ENCODE measurements at regions not wholly inside any gene's neighbourhood (a gene's known extent, or its start where the extent isn't known, plus 50 kb on each side); places are given as distances from the start of the nearest gene placed in this dataset.

- Histone ChIP-seq H2AK5ac (ENCODE audit: insufficient read length, low read length) (no peak overlapping the region), H3K4me2 (ENCODE audit: insufficient read depth, insufficient read length, low read length) (no peak overlapping the region), H3K27me3 (ENCODE audit: insufficient read depth, low read length) (no peaks in the 10 kb centered on the region), H3K9ac (ENCODE audit: extremely low read depth, insufficient read length, low read length) (no peak overlapping the region), H4K8ac (replicated peaks; ENCODE audit: insufficient read length, low read depth, low read length) (no peak overlapping the region), H4K91ac (ENCODE audit: insufficient read length, low read depth, low read length) (no peak overlapping the region), H4K5ac (ENCODE audit: insufficient read length, low read depth, low read length) (no peak overlapping the region), H3K14ac (ENCODE audit: insufficient read depth, low read length) (no peak overlapping the region), H3K9me3 (ENCODE audit: control insufficient read depth, low read depth, low read length) (no peaks in the 10 kb centered on the region), H2BK5ac (ENCODE audit: insufficient read length, low read length) (no peak overlapping the region), H3K18ac (ENCODE audit: insufficient read length, low read depth, low read length) (no peak overlapping the region), H3K4ac (ENCODE audit: low read depth, low read length) (no peak overlapping the region), H3K23me2 (ENCODE audit: insufficient read length, low read depth, low read length, poor library complexity, severe bottlenecking) (no peaks in the 10 kb centered on the region), H3K56ac (ENCODE audit: insufficient read length, low read depth, low read length) (no peak overlapping the region), H3K27ac (ENCODE audit: insufficient read length, low read depth, low read length) (no peak overlapping the region), H2BK120ac (ENCODE audit: low read depth, low read length, poor library complexity, severe bottlenecking) (no peak overlapping the region), H3T11ph (ENCODE audit: low read length) (no peak overlapping the region), H3K4me1 (ENCODE audit: insufficient read depth, low read length) (peaks cover 12% of the 10 kb centered on the region; the same call in 1 of the 2 replicates), H3K79me2 (ENCODE audit: insufficient read depth, low read length) (no peaks in the 10 kb centered on the region), H2AFZ (ENCODE audit: low read length) (no peak overlapping the region), H3K79me1 (ENCODE audit: insufficient read depth, low read depth, low read length, poor library complexity, severe bottlenecking) (no peaks in the 10 kb centered on the region), H3K23ac (ENCODE audit: insufficient read length, low read depth, low read length) (no peak overlapping the region), H2BK12ac (ENCODE audit: insufficient read length, low read depth, low read length) (no peak overlapping the region), H2BK20ac (ENCODE audit: low read depth, low read length, poor library complexity, severe bottlenecking) (no peak overlapping the region), H4K20me1 (ENCODE audit: control insufficient read depth, insufficient read depth, insufficient read length) (no peaks in the 10 kb centered on the region), H2BK15ac (ENCODE audit: low read depth, low read length) (no peak overlapping the region)
- Mint-ChIP-seq H3K4me3 (no peak overlapping the region), H3K27ac (peak overlapping the region in 1 of 3 experiments; percentile 75; a peak in 1 of 7 replicates), H3K9me3 (peaks cover 0 to 3% of the 10 kb centered on the region in 2 experiments; a peak in 2 of 5 replicates), H3K4me1 (peaks cover 31 to 32% of the 10 kb centered on the region in 2 experiments), H3K27me3 (ENCODE audit: low read depth) (peaks cover 1% of the 10 kb centered on the region), H3K36me3 (ENCODE audit: insufficient read depth in 1 of 3, low read depth in 3 of 3) (no peaks in the 10 kb centered on the region; a peak in 2 of 7 replicates)
- no CpG with 5 or more reads among the region's 12 CpGs for WGBS (ENCODE audit: extremely low coverage, insufficient read length, low lambda C conversion rate)
- DNase-seq: no peak
- no peak for TF ChIP-seq CTCF (conservative IDR thresholded peaks at IDR 0.05)
Measured at GRCh38 chr11:130804306-130805076, 111.8 kb downstream of the SNX19 start.

All from H9 (cell line).